ENCODE measurements at regions not wholly inside any gene's neighbourhood (a gene's known extent, or its start where the extent isn't known, plus 50 kb on each side); places are given as distances from the start of the nearest gene placed in this dataset.

DNA sequence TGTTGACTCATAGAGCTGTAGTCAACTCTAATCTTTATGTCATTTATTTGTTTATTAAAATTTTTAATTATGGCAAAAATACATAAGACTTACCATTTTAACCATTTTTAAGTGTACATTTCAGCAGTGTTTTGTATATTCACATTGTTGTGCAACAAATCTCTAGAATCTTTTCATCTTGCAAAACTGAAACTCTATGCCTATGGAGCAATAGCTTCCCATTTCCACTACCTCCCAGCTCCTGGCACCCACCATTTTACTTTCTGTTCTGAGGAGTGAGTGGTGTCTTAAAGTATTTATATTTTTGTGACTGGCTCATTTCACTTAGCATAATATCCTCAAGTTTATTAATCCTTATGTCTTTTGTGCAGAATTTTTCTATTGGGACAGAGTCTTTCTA is 181.0 kb downstream of the GPAT3 start:
- TF ChIP-seq, protein P1, sequence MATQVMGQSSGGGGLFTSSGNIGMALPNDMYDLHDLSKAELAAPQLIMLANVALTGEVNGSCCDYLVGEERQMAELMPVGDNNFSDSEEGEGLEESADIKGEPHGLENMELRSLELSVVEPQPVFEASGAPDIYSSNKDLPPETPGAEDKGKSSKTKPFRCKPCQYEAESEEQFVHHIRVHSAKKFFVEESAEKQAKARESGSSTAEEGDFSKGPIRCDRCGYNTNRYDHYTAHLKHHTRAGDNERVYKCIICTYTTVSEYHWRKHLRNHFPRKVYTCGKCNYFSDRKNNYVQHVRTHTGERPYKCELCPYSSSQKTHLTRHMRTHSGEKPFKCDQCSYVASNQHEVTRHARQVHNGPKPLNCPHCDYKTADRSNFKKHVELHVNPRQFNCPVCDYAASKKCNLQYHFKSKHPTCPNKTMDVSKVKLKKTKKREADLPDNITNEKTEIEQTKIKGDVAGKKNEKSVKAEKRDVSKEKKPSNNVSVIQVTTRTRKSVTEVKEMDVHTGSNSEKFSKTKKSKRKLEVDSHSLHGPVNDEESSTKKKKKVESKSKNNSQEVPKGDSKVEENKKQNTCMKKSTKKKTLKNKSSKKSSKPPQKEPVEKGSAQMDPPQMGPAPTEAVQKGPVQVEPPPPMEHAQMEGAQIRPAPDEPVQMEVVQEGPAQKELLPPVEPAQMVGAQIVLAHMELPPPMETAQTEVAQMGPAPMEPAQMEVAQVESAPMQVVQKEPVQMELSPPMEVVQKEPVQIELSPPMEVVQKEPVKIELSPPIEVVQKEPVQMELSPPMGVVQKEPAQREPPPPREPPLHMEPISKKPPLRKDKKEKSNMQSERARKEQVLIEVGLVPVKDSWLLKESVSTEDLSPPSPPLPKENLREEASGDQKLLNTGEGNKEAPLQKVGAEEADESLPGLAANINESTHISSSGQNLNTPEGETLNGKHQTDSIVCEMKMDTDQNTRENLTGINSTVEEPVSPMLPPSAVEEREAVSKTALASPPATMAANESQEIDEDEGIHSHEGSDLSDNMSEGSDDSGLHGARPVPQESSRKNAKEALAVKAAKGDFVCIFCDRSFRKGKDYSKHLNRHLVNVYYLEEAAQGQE (IDR thresholded peaks at IDR 0.05; ENCODE audit: insufficient read depth in 1 of 2, low read depth in 2 of 2, low read length in 2 of 2) = no peak
- TF ChIP-seq TAF1 (IDR thresholded peaks at IDR 0.05; ENCODE audit: borderline replicate concordance, insufficient read depth, low read length) = no peak
- no peak for TF ChIP-seq POLR2AphosphoS5 (IDR thresholded peaks at IDR 0.05; ENCODE audit: low read depth, low read length)
- no peak for TF ChIP-seq SIN3A (IDR thresholded peaks at IDR 0.05; ENCODE audit: borderline replicate concordance, insufficient read depth, low read length)
- TF ChIP-seq FOXP2 (optimal IDR thresholded peaks at IDR 0.05; ENCODE audit: borderline replicate concordance, extremely low read depth, extremely low read length, insufficient read depth) = no peak

DNA sequence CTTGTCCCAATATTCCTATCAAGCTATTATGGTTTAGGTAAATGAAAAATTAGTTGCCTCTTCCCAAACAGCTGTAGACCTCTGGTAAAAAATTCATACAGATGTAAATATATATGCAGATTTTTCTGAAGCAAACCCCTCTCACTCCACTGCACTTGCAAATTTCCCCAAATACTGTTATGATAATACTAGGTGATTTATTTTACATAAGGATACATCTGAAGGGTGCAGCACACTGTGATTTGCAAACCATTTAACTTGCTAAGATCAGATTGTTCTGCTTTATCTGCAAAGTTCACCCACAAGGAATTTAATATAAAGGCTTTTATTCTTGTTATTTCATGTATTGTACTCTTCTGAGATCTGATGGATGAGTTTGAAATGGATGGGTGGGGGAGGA is 177.0 kb downstream of the GPAT3 start:
- TF ChIP-seq, protein P1 (IDR thresholded peaks at IDR 0.05; ENCODE audit: insufficient read depth in 1 of 2, low read depth in 2 of 2, low read length in 2 of 2) = no peak
- TF ChIP-seq POLR2AphosphoS5 (IDR thresholded peaks at IDR 0.05; ENCODE audit: low read depth, low read length) (no peak), SIN3A (IDR thresholded peaks at IDR 0.05; ENCODE audit: borderline replicate concordance, insufficient read depth, low read length) (no peak), TAF1 (IDR thresholded peaks at IDR 0.05; ENCODE audit: borderline replicate concordance, insufficient read depth, low read length) (no peak), FOXP2 (optimal IDR thresholded peaks at IDR 0.05; ENCODE audit: borderline replicate concordance, extremely low read depth, extremely low read length, insufficient read depth) (no peak)

GRCh38 chr4:83709627-83710026 is 173.7 kb downstream of the GPAT3 start:
- TF ChIP-seq, protein P1 (IDR thresholded peaks at IDR 0.05; ENCODE audit: insufficient read depth in 1 of 2, low read depth in 2 of 2, low read length in 2 of 2) = no peak
- no peak for TF ChIP-seq SIN3A (IDR thresholded peaks at IDR 0.05; ENCODE audit: borderline replicate concordance, insufficient read depth, low read length)
- no peak for TF ChIP-seq TAF1 (IDR thresholded peaks at IDR 0.05; ENCODE audit: borderline replicate concordance, insufficient read depth, low read length)
- TF ChIP-seq FOXP2 (optimal IDR thresholded peaks at IDR 0.05; ENCODE audit: borderline replicate concordance, extremely low read depth, extremely low read length, insufficient read depth) = no peak
- TF ChIP-seq POLR2AphosphoS5 (IDR thresholded peaks at IDR 0.05; ENCODE audit: low read depth, low read length) = no peak

DNA sequence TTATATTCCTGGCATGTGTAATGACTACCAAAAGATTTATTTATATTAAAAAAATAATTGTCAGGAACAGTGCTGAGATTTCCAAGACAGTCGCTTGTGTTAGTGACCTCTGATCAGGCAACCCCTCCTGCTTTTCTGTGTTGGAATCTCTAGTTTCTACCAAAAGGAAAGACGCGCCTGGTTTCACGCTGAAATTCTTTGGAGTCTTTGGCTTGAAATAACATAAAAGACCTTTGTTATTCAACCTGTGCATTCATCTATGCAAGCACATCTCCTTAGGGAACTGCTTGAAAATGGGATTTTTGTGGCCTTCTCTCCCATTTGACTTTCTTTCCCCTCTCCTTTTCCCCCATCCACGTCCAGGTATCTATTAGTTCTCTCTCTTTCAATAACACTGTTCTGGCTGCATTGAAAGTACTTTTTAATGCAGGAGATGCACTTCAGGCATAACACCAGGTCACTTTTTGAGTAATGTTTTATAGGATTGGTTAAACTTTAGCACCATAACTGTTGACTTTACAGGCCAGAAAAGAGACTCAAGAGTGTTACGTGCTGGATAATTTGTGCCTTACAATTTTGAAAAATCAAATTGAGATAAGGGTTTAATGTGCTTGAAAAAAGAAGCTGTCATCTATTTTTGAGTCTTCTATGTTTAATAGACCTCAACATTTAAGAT is 172.7 kb downstream of the GPAT3 start:
- TF ChIP-seq SIN3A (IDR thresholded peaks at IDR 0.05; ENCODE audit: borderline replicate concordance, insufficient read depth, low read length) (no peak), FOXP2 (optimal IDR thresholded peaks at IDR 0.05; ENCODE audit: borderline replicate concordance, extremely low read depth, extremely low read length, insufficient read depth) (no peak), TAF1 (IDR thresholded peaks at IDR 0.05; ENCODE audit: borderline replicate concordance, insufficient read depth, low read length) (no peak), POLR2AphosphoS5 (IDR thresholded peaks at IDR 0.05; ENCODE audit: low read depth, low read length) (no peak)
- TF ChIP-seq, protein P1 (IDR thresholded peaks at IDR 0.05; ENCODE audit: insufficient read depth in 1 of 2, low read depth in 2 of 2, low read length in 2 of 2) = no peak

Data from PFSK-1 (cell line).